Suprapubic skin (tissue), 4 donors: ENCODE measurements at regions not wholly inside any gene's neighbourhood (a gene's known extent, or its start where the extent isn't known, plus 50 kb on each side); places are given as distances from the start of the nearest gene placed in this dataset.

Experiments used
- CTCF ChIP-seq, 2 donors: fragments of 200-600 bp in 1 of 2; fragments of 450-650 bp in 1 of 2; sonication (generic) in 1 of 2; IDR thresholded peaks; one replicate each; pipeline ENCODE4 v1.5.1; 2016 to 2019; ENCODE audit warnings: antibody characterized with exemption in 2 of 2, mild to moderate bottlenecking in 1 of 2, moderate library complexity in 1 of 2
- EP300 ChIP-seq: sonication (generic); formaldehyde crosslinking; IDR thresholded peaks from one replicate; pipeline ENCODE4 v1.6.1; 2017; ENCODE audit warnings: antibody characterized with exemption
- POLR2A ChIP-seq, 2 donors: fragments of 450-650 bp; IDR thresholded peaks; one replicate each; pipeline ENCODE4 v1.6.1; 2017; ENCODE audit warnings: antibody characterized with exemption in 2 of 2, mild to moderate bottlenecking in 2 of 2, moderate library complexity in 2 of 2
- POLR2AphosphoS5 ChIP-seq, 3 donors: sonication (generic); formaldehyde crosslinking; IDR thresholded peaks; one replicate each; pipeline ENCODE4 v1.6.1; 2017; ENCODE audit warnings: antibody characterized with exemption in 3 of 3

DNA sequence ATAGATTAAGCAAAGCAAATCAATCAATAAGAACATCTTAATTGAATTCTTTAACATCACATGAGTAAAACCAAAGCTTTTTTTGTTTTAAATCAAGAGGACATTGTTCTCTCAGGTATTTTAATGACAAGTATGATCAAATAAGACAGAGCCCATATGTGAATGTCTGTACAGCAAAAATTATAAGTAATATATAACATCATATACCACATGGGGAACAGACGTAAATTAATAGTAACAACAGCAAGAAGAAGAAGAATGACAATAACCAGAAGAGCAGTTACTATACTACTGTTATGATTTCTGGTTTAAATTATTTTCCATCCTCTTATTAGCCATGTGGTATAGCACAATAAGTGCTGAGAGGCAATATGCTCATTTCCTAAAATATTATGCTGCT, 335.5 kb downstream of the ADAMTS20 start:
- TF ChIP-seq EP300, result no peak
- no peak for TF ChIP-seq CTCF (IDR thresholded peaks at IDR 0.05)
- no peak for TF ChIP-seq POLR2A (IDR thresholded peaks at IDR 0.05)
- TF ChIP-seq POLR2AphosphoS5 (IDR thresholded peaks at IDR 0.05), result no peak
